HL-60 (cell line): ENCODE measurements at regions not wholly inside any gene's neighbourhood (a gene's known extent, or its start where the extent isn't known, plus 50 kb on each side); places are given as distances from the start of the nearest gene placed in this dataset.

Experiments used
- DNase-seq, 2 experiments: peaks; one replicate each; pipeline ENCODE4 v3.0.0-alpha.2; 2010 to 2020; ENCODE audit warnings: low read depth in 1 of 2, low spot score in 1 of 2
- H3K27ac ChIP-seq: fragments of 250-450 bp; sonication (Bioruptor Pico); replicated peaks from 2 replicates; pipeline ENCODE4 v1.5.1; 2020; ENCODE audit warnings: mild to moderate bottlenecking, moderate library complexity
- H3K27me3 ChIP-seq: fragments of 250-450 bp; sonication (Bioruptor Pico); 2 replicates; pipeline ENCODE4 v1.5.1; 2021; ENCODE audit warnings: mild to moderate bottlenecking, moderate library complexity; ENCODE audit not compliant: insufficient read depth, poor library complexity, severe bottlenecking
- H3K4me3 ChIP-seq: replicated peaks from 2 replicates; pipeline ENCODE4 v1.5.1; 2011; ENCODE audit warnings: mild to moderate bottlenecking, control low read depth, low read length; ENCODE audit not compliant: insufficient read depth
- GABPA ChIP-seq: IDR thresholded peaks from 2 replicates; pipeline ENCODE4 v1.6.1; 2012; ENCODE audit warnings: low read depth
- POLR2AphosphoS5 ChIP-seq: IDR thresholded peaks from 2 replicates; pipeline ENCODE4 v1.6.1; 2012; ENCODE audit warnings: low read depth
- SPI1 ChIP-seq: IDR thresholded peaks from 2 replicates; pipeline ENCODE4 v1.6.1; 2012; ENCODE audit warnings: low read depth, mild to moderate bottlenecking, borderline replicate concordance
- TF ChIP-seq, protein P1 (sequence below): IDR thresholded peaks from 2 replicates; pipeline ENCODE4 v1.6.1; 2012; ENCODE audit warnings: low read depth; ENCODE audit not compliant: insufficient replicate concordance
- TF ChIP-seq, protein P2 (sequence below): IDR thresholded peaks from one replicate; pipeline ENCODE4 v1.5.1; 2011; ENCODE audit warnings: low read length, control low read depth, inconsistent platforms; ENCODE audit not compliant: insufficient read depth

DNA sequence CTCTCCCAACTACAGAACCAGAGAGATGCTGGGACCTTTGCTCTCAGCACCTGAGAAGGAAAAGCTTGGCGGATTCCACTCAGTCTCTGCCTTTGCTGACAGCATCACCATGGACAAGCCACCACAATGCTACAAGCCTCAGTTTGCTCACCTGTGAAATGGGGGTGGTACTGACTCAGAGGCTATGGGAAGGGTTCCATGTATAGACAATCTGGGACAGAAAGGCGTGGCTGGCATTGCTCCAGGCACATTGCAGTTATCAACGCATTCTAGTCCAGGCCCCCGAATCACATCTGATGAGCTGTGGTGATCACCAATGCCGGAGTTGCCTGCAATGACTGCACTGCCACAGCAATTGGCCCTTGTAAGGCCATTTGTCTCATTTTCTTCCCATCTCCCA, 72.6 kb downstream of the ISX start:
- no peaks in the 10 kb centered on the region for H3K27me3 ChIP-seq
- H3K4me3 ChIP-seq = no peak overlapping the region
- H3K27ac ChIP-seq = no peak overlapping the region
- no peak for TF ChIP-seq GABPA
- TF ChIP-seq POLR2AphosphoS5 = no peak
- TF ChIP-seq, protein P1, sequence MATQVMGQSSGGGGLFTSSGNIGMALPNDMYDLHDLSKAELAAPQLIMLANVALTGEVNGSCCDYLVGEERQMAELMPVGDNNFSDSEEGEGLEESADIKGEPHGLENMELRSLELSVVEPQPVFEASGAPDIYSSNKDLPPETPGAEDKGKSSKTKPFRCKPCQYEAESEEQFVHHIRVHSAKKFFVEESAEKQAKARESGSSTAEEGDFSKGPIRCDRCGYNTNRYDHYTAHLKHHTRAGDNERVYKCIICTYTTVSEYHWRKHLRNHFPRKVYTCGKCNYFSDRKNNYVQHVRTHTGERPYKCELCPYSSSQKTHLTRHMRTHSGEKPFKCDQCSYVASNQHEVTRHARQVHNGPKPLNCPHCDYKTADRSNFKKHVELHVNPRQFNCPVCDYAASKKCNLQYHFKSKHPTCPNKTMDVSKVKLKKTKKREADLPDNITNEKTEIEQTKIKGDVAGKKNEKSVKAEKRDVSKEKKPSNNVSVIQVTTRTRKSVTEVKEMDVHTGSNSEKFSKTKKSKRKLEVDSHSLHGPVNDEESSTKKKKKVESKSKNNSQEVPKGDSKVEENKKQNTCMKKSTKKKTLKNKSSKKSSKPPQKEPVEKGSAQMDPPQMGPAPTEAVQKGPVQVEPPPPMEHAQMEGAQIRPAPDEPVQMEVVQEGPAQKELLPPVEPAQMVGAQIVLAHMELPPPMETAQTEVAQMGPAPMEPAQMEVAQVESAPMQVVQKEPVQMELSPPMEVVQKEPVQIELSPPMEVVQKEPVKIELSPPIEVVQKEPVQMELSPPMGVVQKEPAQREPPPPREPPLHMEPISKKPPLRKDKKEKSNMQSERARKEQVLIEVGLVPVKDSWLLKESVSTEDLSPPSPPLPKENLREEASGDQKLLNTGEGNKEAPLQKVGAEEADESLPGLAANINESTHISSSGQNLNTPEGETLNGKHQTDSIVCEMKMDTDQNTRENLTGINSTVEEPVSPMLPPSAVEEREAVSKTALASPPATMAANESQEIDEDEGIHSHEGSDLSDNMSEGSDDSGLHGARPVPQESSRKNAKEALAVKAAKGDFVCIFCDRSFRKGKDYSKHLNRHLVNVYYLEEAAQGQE = no peak
- TF ChIP-seq, protein P2, sequence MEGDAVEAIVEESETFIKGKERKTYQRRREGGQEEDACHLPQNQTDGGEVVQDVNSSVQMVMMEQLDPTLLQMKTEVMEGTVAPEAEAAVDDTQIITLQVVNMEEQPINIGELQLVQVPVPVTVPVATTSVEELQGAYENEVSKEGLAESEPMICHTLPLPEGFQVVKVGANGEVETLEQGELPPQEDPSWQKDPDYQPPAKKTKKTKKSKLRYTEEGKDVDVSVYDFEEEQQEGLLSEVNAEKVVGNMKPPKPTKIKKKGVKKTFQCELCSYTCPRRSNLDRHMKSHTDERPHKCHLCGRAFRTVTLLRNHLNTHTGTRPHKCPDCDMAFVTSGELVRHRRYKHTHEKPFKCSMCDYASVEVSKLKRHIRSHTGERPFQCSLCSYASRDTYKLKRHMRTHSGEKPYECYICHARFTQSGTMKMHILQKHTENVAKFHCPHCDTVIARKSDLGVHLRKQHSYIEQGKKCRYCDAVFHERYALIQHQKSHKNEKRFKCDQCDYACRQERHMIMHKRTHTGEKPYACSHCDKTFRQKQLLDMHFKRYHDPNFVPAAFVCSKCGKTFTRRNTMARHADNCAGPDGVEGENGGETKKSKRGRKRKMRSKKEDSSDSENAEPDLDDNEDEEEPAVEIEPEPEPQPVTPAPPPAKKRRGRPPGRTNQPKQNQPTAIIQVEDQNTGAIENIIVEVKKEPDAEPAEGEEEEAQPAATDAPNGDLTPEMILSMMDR = no peak
- no peak for TF ChIP-seq SPI1
- DNase-seq = no peak

DNA sequence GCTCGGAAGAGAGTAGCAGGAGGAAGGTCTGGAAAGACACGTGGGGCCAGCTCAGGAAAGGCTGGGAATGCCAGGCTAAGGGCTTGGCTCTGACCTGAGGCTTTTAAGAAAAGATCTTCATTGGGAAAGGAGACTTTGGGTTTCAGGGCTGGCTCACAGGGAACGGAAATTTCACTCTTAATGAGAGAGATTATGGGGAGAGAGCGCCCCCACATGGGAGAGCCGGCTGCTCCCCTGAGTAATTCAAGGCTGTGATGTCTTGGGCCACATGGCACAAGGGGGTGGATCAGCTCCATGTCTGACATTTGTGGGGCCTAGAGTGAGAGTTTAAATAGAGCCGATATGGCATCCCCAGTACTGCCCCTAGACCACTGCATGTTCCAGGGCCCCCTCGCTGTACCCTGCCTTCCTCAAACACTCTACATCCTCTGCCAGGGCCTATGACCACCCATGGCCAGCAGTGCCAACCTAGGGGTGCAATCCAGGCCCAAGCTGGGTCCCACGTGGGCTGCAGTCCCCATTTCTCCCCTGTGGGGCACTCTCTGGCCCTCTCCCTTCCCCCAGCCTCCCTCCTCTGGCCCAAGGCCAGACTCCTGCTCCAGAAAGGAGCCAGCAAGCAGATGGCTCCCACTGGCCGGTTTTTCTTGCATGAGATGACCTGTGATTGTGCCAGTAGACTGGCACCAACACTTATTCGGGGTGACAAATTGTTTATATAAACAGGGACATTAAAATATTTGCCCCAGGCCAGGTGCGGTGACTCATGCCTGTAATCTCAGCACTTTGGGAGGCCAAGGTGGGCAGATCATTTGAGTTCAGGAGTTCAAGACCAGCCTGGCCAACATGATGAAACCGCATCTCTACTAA, 75.2 kb downstream of the ISX start:
- TF ChIP-seq SPI1 (no peak), POLR2AphosphoS5 (no peak), GABPA (no peak)
- TF ChIP-seq, protein P1 = no peak
- TF ChIP-seq, protein P2 = no peak
- DNase-seq = no peak
- H3K27ac ChIP-seq = no peak overlapping the region
- H3K4me3 ChIP-seq = no peak overlapping the region
- H3K27me3 ChIP-seq = no peaks in the 10 kb centered on the region

DNA sequence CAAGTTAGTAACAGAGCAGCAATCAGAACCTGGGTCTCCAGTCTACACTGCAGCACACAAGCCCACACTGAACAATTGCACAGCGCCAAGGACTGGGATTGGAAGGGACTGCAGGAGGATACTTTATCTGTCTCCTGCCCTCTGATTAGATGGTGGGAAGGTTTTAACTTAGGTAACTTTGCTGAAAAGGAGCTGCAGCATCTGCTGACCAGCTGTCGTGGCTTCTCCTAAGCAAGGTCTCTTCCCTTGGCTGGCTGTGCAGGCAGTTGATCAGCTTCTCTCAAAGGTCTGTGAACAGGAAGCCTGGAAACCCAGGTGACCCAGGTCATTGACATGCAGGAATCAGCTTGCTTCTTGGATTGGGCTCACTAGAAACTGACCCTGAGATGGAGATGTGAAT, 82.4 kb downstream of the ISX start:
- TF ChIP-seq SPI1 = no peak
- TF ChIP-seq, protein P1 = no peak
- TF ChIP-seq POLR2AphosphoS5 = no peak
- no peak for TF ChIP-seq GABPA
- TF ChIP-seq, protein P2 = no peak
- no peaks in the 10 kb centered on the region for H3K27me3 ChIP-seq
- no peak overlapping the region for H3K27ac ChIP-seq
- H3K4me3 ChIP-seq = no peak overlapping the region
- no peak for DNase-seq
